GM19468 (cell line): ENCODE measurements at regions not wholly inside any gene's neighbourhood (a gene's known extent, or its start where the extent isn't known, plus 50 kb on each side); places are given as distances from the start of the nearest gene placed in this dataset.

Experiments
- ATAC-seq: cut with Tn5 transposase; IDR thresholded peaks from one replicate; pipeline ENCODE4 v1.9.1; 2021; ENCODE audit warnings: mild to moderate bottlenecking, moderate library complexity, moderate number of reproducible peaks; ENCODE audit not compliant: unreplicated experiment; ENCODE audit errors: extremely low read depth

DNA sequence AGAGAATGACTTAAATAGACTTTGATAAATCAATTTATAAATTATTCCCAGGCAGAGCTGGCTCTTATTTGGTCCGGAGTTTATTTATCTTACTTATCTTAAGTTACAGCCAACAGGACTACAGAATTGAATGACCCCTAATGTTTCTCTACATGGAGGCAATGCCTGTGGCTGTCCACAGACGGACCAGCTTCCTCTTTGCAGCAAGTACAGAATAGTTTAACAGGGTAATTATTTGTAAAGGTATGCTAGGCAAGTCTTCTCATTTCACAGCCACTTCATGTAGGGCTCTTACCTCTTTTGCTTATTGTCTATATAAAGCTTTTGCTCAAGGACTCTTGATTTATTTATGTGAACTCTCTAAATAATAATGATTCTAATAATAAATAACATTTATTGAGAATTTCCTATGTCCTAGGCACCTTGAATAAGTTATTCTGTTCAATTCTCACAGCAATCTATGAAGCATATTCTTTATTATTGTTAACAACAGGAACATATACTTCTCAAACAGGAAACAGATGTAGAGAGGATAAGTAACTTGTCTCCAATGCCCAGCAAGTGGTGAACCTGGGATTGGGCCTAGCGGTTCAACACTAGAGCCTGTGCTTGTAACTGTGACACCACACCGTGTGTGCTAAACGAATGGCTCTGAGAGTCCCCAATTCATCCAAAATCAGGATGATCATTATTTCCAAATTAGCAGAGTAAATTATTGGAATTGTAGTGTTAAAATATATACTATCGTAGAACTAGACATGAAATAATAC lies 58.8 kb upstream of the NXPH2 start:
- no peak for ATAC-seq

DNA sequence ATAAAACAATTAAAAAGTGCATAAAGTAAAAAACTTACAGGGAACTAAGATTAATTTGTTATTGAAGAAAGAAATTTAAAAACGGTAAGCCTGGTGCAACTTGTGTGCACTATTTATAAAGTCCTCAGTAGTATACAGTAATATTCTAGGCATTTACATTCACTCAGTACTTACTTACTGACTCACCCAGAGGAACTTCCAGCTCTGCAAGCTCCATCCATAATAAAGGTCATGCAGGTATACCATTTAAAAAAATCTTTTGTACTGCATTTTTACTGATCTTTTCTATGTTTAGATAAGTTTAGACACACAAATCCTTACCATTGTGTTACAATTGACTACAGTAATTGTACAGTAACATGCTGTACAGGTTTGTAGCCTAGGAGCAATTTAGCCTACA lies 51.5 kb upstream of the NXPH2 start:
- ATAC-seq = no peak

DNA sequence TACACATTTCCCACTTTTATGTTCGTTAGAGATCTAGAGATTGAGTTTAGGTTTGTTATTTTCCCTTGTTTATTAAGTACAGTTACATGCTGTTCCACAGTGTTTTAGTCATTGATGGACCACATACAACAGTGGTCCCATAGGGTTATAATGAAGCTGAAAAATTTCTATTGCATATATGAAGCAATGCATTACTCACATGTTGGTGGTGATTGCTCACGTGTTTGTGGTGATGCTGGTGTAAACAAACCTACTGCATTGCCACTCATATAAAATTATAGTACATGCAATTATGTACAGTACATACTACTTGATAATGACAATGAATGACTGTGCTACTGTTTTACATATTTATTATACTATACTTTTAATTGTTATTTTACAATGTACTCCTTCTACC lies 51.0 kb upstream of the NXPH2 start:
- ATAC-seq = no peak

DNA sequence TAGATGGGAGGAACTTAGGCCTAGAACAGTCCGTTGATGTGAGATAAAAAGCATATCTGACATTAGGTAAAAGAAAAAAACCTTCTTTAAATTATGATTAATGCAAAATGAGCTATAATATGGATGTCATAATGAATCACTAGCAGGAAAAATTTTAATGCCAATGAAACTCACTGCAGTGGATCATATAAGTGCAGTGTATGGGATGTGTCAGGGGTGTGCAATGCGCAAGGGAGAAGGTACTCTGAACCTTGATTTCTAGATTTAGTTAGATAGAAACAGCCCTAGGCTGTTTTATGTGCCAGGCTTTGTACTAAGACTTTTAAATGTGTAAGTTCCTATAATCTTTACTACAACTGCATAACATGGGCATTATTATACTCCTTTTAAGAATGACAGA lies 50.4 kb upstream of the NXPH2 start:
- ATAC-seq = no peak
